Activated CD4-positive, alpha-beta memory T cell treated with anti-CD3 and anti-CD28 coated beads for 36 hours (primary cell): ENCODE measurements at regions not wholly inside any gene's neighbourhood (a gene's known extent, or its start where the extent isn't known, plus 50 kb on each side); places are given as distances from the start of the nearest gene placed in this dataset.

Source experiments
- CTCF ChIA-PET: fragments of 350-600 bp; sonication (Branson Sonifier 250); formaldehyde crosslinking; loops from one replicate; lab custom pipeline; 2021; ENCODE audit warnings: antibody characterized with exemption, inconsistent platforms; lab: Charles Lee
- POLR2A ChIA-PET: fragments of 350-600 bp; sonication (Branson Sonifier 250); formaldehyde crosslinking; loops from one replicate; lab custom pipeline; 2021; ENCODE audit warnings: antibody characterized with exemption; lab: Charles Lee
- DNase-seq: peaks from one replicate; pipeline ENCODE4 v3.0.0-alpha.2; 2020
- H3K27ac Mint-ChIP-seq: one replicate; pipeline ENCODE4 v1.8.0; 2021; ENCODE audit warnings: mixed read lengths
- H3K27me3 Mint-ChIP-seq: one replicate; pipeline ENCODE4 v1.8.0; 2021; ENCODE audit warnings: mixed read lengths
- H3K36me3 Mint-ChIP-seq: one replicate; pipeline ENCODE4 v1.8.0; 2021; ENCODE audit warnings: mixed read lengths
- H3K4me1 Mint-ChIP-seq: one replicate; pipeline ENCODE4 v1.8.0; 2021; ENCODE audit warnings: low read depth, mixed read lengths
- H3K4me3 Mint-ChIP-seq: one replicate; pipeline ENCODE4 v1.8.0; 2021; ENCODE audit warnings: mild to moderate bottlenecking, mixed read lengths
- H3K9me3 Mint-ChIP-seq: one replicate; pipeline ENCODE4 v1.8.0; 2021; ENCODE audit warnings: mixed read lengths
- intact Hi-C: fragments of 100-400 bp; cut with micrococcal nuclease; formaldehyde crosslinking; loops from one replicate; pipeline ENCODE4 v1.15.1; 2023

GRCh38 chrX:155666741-155667140 is 54.0 kb upstream of the TMLHE start:
- no peak overlapping the region for H3K27ac Mint-ChIP-seq
- no peak overlapping the region for H3K4me3 Mint-ChIP-seq
- intact Hi-C loops = no loop called here
- ChIA-PET POLR2A (no interaction called here), CTCF (no interaction called here)
- DNase-seq = no peak
- H3K36me3 Mint-ChIP-seq = no peaks in the 10 kb centered on the region
- no peaks in the 10 kb centered on the region for H3K9me3 Mint-ChIP-seq
- H3K4me1 Mint-ChIP-seq = no peaks in the 10 kb centered on the region
- H3K27me3 Mint-ChIP-seq = no peaks in the 10 kb centered on the region
